ENCODE measurements at regions not wholly inside any gene's neighbourhood (a gene's known extent, or its start where the extent isn't known, plus 50 kb on each side); places are given as distances from the start of the nearest gene placed in this dataset.

DNA sequence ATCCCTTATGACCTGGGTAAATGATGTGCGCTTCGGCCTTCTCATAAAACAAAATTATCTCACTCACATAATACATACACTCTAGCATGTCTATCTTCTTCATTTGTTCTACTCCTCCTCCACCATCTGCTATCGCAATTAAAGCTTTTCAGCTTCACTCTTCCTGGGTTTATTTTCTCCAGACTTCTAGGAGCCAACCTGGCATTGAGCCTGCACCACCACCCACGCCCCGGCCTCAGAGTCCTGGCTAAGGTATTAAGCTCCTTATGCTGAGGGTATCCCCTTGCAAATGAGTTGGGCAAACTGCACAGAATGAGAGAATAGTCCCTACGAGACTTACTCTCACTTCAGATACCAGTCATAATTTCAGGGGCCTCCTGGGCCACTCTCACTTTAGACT is 236.1 kb upstream of the CDH12 start:
- ATAC-seq (ENCODE audit: insufficient read depth, low FRiP score) (no peak), DNase-seq (no peak)
- WGBS, 2 donors = 89 to 91% methylated on average over 6 of the region's 6 CpGs
- TF ChIP-seq, protein P1, sequence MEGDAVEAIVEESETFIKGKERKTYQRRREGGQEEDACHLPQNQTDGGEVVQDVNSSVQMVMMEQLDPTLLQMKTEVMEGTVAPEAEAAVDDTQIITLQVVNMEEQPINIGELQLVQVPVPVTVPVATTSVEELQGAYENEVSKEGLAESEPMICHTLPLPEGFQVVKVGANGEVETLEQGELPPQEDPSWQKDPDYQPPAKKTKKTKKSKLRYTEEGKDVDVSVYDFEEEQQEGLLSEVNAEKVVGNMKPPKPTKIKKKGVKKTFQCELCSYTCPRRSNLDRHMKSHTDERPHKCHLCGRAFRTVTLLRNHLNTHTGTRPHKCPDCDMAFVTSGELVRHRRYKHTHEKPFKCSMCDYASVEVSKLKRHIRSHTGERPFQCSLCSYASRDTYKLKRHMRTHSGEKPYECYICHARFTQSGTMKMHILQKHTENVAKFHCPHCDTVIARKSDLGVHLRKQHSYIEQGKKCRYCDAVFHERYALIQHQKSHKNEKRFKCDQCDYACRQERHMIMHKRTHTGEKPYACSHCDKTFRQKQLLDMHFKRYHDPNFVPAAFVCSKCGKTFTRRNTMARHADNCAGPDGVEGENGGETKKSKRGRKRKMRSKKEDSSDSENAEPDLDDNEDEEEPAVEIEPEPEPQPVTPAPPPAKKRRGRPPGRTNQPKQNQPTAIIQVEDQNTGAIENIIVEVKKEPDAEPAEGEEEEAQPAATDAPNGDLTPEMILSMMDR (IDR thresholded peaks at IDR 0.05; ENCODE audit: control extremely low read depth, extremely low read depth) = no peak
- Histone ChIP-seq H3K9me3 (ENCODE audit: control insufficient read depth in 4 of 4, insufficient read depth in 3 of 4, low read length in 3 of 4) (no peaks in the 10 kb centered on the region), H3K27ac (ENCODE audit: low read depth in 1 of 2, low read length in 1 of 2) (no peak overlapping the region), H3K9ac (ENCODE audit: insufficient read depth in 1 of 2, low read length in 2 of 2) (no peak overlapping the region), H3K4me3 (no peak overlapping the region), H3K27me3 (ENCODE audit: control insufficient read depth in 3 of 3, insufficient read depth in 3 of 3, low read length in 2 of 3) (no peaks in the 10 kb centered on the region), H3K36me3 (ENCODE audit: control insufficient read depth in 4 of 4, insufficient read depth in 4 of 4, low read length in 4 of 4) (no peaks in the 10 kb centered on the region), H3K4me1 (ENCODE audit: control insufficient read depth in 5 of 5, insufficient read depth in 5 of 5, low read length in 5 of 5) (no peaks in the 10 kb centered on the region)

DNA sequence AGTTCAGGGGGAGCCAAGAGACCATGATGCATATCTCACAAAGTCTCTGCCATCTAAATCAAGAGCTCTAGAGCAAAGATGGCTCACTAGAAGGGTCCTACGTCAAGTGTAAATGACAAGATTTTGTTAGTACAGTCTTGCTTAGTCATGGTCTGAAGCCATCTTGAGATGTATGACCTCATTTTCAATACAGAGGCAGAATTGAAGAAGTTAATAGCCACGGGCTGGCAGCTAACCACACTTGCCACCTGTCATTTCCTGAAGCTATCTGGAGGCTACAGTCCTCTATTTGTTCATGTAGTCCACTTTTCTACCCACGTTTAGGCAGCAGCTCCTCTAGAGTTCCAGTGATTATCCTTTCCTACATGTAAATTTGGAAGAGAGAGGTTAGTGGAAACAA is 231.7 kb upstream of the CDH12 start:
- ATAC-seq (ENCODE audit: insufficient read depth, low FRiP score) (no peak), DNase-seq (no peak)
- Histone ChIP-seq H3K36me3 (ENCODE audit: control insufficient read depth in 4 of 4, insufficient read depth in 4 of 4, low read length in 4 of 4) (no peaks in the 10 kb centered on the region), H3K9me3 (ENCODE audit: control insufficient read depth in 4 of 4, insufficient read depth in 3 of 4, low read length in 3 of 4) (no peaks in the 10 kb centered on the region), H3K9ac (ENCODE audit: insufficient read depth in 1 of 2, low read length in 2 of 2) (no peak overlapping the region), H3K27me3 (ENCODE audit: control insufficient read depth in 3 of 3, insufficient read depth in 3 of 3, low read length in 2 of 3) (no peaks in the 10 kb centered on the region), H3K4me3 (no peak overlapping the region), H3K4me1 (ENCODE audit: control insufficient read depth in 5 of 5, insufficient read depth in 5 of 5, low read length in 5 of 5) (no peaks in the 10 kb centered on the region), H3K27ac (ENCODE audit: low read depth in 1 of 2, low read length in 1 of 2) (no peak overlapping the region)
- TF ChIP-seq, protein P1 (IDR thresholded peaks at IDR 0.05; ENCODE audit: control extremely low read depth, extremely low read depth) = no peak
- WGBS, 2 donors = 26 to 41% methylated on average over 3 of the region's 3 CpGs

DNA sequence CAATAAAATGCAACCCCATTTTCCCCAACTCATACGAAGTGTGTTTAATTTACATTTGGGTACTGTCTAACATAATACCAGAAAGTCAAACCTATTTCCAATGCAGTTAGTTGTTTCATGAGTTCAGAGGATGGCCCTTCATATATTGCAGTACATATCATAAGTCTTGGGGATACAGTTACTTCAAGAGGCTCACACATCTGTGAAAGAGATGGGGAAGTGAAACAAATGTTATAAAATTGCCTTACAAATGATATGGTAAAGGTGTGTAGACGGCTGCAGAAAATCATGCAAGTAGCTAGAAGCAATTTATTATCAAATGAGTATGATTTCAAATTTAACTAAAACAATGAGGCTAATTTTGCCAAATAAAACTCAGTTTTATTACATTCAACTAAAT is 219.0 kb upstream of the CDH12 start:
- Histone ChIP-seq H3K4me1 (ENCODE audit: control insufficient read depth in 5 of 5, insufficient read depth in 5 of 5, low read length in 5 of 5) (no peaks in the 10 kb centered on the region), H3K36me3 (ENCODE audit: control insufficient read depth in 4 of 4, insufficient read depth in 4 of 4, low read length in 4 of 4) (no peaks in the 10 kb centered on the region), H3K27me3 (ENCODE audit: control insufficient read depth in 3 of 3, insufficient read depth in 3 of 3, low read length in 2 of 3) (no peaks in the 10 kb centered on the region), H3K9ac (ENCODE audit: insufficient read depth in 1 of 2, low read length in 2 of 2) (no peak overlapping the region), H3K27ac (ENCODE audit: low read depth in 1 of 2, low read length in 1 of 2) (no peak overlapping the region), H3K4me3 (no peak overlapping the region), H3K9me3 (ENCODE audit: control insufficient read depth in 4 of 4, insufficient read depth in 3 of 4, low read length in 3 of 4) (no peaks in the 10 kb centered on the region)
- 75 to 85% methylated on average over 2 of the region's 2 CpGs for WGBS, 2 donors
- ATAC-seq (ENCODE audit: insufficient read depth, low FRiP score) = no peak
- no peak for DNase-seq
- TF ChIP-seq, protein P1 (IDR thresholded peaks at IDR 0.05; ENCODE audit: control extremely low read depth, extremely low read depth) = no peak

DNA sequence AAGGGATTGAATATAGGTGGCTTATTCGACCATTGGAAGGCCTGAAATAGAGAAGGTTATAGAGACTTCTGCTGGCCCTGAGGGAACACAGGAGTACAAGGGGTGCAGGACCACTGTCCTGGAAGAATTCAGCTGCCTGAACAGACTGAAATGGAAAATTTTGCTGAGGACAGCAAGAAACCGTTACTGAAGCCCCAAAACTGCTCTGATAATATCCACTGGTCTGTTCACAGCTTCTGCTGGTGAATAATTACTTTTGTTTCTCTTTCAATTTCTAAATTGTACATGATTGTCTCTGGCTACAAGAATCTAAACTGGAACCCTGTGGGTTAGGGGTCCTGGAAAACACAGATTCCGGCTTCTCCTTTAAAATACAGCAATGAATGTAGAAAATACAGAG is 218.5 kb upstream of the CDH12 start:
- no peaks in the 10 kb centered on the region for H3K36me3 ChIP-seq (ENCODE audit: control insufficient read depth in 4 of 4, insufficient read depth in 4 of 4, low read length in 4 of 4)

More for the DNA sequence above, 218.5 kb upstream of the CDH12 start:
- Histone ChIP-seq H3K27ac (ENCODE audit: low read depth in 1 of 2, low read length in 1 of 2) (no peak overlapping the region), H3K9ac (ENCODE audit: insufficient read depth in 1 of 2, low read length in 2 of 2) (no peak overlapping the region), H3K4me1 (ENCODE audit: control insufficient read depth in 5 of 5, insufficient read depth in 5 of 5, low read length in 5 of 5) (no peaks in the 10 kb centered on the region), H3K4me3 (no peak overlapping the region), H3K9me3 (ENCODE audit: control insufficient read depth in 4 of 4, insufficient read depth in 3 of 4, low read length in 3 of 4) (no peaks in the 10 kb centered on the region), H3K27me3 (ENCODE audit: control insufficient read depth in 3 of 3, insufficient read depth in 3 of 3, low read length in 2 of 3) (no peaks in the 10 kb centered on the region)
- ATAC-seq (ENCODE audit: insufficient read depth, low FRiP score) = no peak
- DNase-seq = no peak
- TF ChIP-seq, protein P1 (IDR thresholded peaks at IDR 0.05; ENCODE audit: control extremely low read depth, extremely low read depth) = no peak
- 65 to 76% methylated on average over 3 of the region's 3 CpGs for WGBS, 2 donors

Data from lung (tissue), 11 donors.